C4-2B (cell line): ENCODE measurements at regions not wholly inside any gene's neighbourhood (a gene's known extent, or its start where the extent isn't known, plus 50 kb on each side); places are given as distances from the start of the nearest gene placed in this dataset.

ENCODE experiments used
- ZFX ChIP-seq: fragments of 450-650 bp; IDR thresholded peaks from 2 replicates; pipeline ENCODE4 v1.6.1; 2017
- TF ChIP-seq, protein P1 (sequence below): fragments of 450-650 bp; conservative IDR thresholded peaks from 2 replicates; pipeline ENCODE4 v1.5.1; 2017; ENCODE audit warnings: mild to moderate bottlenecking

DNA sequence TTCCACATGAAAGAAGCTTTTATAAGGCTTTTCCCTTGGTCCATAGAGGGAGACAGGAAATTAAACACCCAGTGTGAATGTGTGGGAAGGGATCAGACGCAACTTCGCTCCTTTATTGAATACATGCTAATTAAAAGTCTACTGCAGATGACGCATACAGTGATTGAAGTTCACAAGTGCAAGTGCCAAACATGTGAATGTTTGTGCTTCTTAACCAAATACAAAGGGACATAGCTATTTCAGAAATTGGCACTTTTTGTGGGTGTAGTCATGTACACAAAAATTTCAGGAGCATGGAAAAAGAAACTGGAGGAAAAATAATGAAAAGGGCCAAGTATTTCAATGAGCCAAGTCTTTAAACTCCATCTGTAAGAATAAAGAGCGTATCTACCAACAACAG is 283.7 kb downstream of the SKAP2 start:
- TF ChIP-seq, protein P1, sequence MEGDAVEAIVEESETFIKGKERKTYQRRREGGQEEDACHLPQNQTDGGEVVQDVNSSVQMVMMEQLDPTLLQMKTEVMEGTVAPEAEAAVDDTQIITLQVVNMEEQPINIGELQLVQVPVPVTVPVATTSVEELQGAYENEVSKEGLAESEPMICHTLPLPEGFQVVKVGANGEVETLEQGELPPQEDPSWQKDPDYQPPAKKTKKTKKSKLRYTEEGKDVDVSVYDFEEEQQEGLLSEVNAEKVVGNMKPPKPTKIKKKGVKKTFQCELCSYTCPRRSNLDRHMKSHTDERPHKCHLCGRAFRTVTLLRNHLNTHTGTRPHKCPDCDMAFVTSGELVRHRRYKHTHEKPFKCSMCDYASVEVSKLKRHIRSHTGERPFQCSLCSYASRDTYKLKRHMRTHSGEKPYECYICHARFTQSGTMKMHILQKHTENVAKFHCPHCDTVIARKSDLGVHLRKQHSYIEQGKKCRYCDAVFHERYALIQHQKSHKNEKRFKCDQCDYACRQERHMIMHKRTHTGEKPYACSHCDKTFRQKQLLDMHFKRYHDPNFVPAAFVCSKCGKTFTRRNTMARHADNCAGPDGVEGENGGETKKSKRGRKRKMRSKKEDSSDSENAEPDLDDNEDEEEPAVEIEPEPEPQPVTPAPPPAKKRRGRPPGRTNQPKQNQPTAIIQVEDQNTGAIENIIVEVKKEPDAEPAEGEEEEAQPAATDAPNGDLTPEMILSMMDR, result no peak
- no peak for TF ChIP-seq ZFX
